ENCODE measurements at regions not wholly inside any gene's neighbourhood (a gene's known extent, or its start where the extent isn't known, plus 50 kb on each side); places are given as distances from the start of the nearest gene placed in this dataset.
A peak's percentile ranks its signal among the peaks of the same experiment; 100 is the strongest.

DNA sequence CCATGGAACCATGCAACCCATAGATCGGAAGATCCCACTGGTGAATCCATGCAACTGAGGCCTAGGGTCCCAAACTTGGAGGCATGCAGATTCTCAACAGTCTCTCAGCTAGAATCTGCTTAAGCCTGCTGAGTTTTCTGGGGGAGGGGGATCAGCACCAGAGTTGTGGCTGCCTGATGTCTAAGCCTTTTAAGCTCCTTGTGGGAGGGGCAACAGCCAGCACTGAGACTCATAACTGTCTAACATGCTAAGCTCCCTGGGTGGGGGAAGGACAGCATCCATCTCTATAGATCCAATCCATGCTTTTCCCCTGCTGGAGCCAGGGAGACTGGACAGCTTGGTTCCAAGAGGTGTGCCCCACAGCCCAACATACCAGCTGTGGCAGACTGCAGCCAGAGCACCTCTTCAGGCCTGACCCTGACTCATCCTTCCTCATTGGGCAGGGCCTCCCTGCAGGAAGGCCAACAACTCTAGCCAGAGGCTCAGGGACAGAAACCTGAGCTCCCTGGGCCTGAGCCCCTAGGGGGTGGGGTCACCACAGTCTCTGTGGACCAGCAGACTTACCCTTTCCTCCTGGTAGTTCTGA lies 300.1 kb upstream of the SLC7A11 start:
- WGBS, 2 experiments (ENCODE audit: low coverage in 1 of 2, low lambda C conversion rate in 2 of 2, missing lambda C conversion rate in 2 of 2) = 93 to 100% methylated on average over 1 of the region's 1 CpG
- Histone ChIP-seq H3K4me2 (ENCODE audit: unreplicated experiment) (no peak overlapping the region), H2AFZ (no peak overlapping the region), H3K27me3 (replicated peaks; ENCODE audit: insufficient read depth) (no peaks in the 10 kb centered on the region), H3K9me3 (ENCODE audit: low read depth) (no peaks in the 10 kb centered on the region), H3F3A (ENCODE audit: insufficient read depth) (no peaks in the 10 kb centered on the region), H3K79me2 (ENCODE audit: insufficient read depth) (no peaks in the 10 kb centered on the region), H3K27ac (no peak overlapping the region), H3K36me3 (ENCODE audit: low read depth) (no peaks in the 10 kb centered on the region), H3K4me1 (ENCODE audit: insufficient read depth) (no peaks in the 10 kb centered on the region), H4K20me1 (ENCODE audit: insufficient read depth) (no peaks in the 10 kb centered on the region), H3K9ac (no peak overlapping the region), H3K4me3 (no peak overlapping the region), H3K9me2 (ENCODE audit: insufficient read depth) (no peaks in the 10 kb centered on the region)
- in situ Hi-C loops (cut with MboI) = no loop called here
- no peak for TF ChIP-seq EZH2 (IDR thresholded peaks at IDR 0.05; ENCODE audit: insufficient read depth, poor library complexity, severe bottlenecking)
- no peak for TF ChIP-seq EZH2phosphoT487 (IDR thresholded peaks at IDR 0.05; ENCODE audit: insufficient read depth, low read depth)
- peak; percentile 45 for DNase-seq

DNA sequence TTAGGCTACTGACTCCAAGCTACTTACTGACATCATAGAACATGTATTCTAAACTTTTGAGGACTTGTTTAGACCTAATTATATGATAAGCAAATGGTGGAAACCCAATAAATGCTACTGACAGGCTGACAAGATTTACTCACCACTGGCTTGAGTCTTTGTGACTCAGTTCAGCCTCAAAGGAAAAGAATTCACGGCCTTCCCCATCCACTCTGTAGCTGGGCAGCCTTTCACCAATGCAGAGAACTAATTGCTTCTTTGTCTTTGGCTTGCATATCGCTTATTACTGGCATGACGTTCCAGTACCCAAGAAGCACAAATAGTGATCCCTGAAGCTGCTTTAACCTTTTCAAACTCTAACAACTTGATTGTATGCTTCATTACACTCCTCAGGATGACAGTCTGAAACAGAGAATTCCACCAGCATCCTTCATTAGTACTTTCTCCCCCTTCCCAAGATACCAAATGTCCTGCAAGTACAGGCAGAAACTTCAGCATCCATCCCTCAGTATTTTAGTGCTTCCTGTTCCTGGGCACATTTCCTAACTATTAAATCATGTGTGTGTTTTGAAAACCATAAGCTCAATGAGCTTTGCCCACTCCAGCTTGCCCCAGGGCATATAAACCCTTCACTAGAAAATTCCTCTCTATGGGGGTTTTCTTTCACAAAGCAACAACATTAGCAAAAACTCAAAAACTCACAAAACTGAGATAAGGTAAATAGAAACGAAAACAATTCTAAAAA lies 298.1 kb upstream of the SLC7A11 start:
- no peak overlapping the region for H3K4me3 ChIP-seq
- no peaks in the 10 kb centered on the region for H3K9me3 ChIP-seq (ENCODE audit: low read depth)
- H3K36me3 ChIP-seq (ENCODE audit: low read depth) = no peaks in the 10 kb centered on the region
- H3K4me2 ChIP-seq (ENCODE audit: unreplicated experiment) = peak overlapping the region; percentile 33
- H3K27me3 ChIP-seq (replicated peaks; ENCODE audit: insufficient read depth) = no peaks in the 10 kb centered on the region
- H3K9me2 ChIP-seq (ENCODE audit: insufficient read depth) = no peaks in the 10 kb centered on the region
- H2AFZ ChIP-seq = 0 out of 2 replicates have a peak overlapping the region, but pooled peaks have one; percentile 11
- H4K20me1 ChIP-seq (ENCODE audit: insufficient read depth) = no peaks in the 10 kb centered on the region
- H3K79me2 ChIP-seq (ENCODE audit: insufficient read depth) = no peaks in the 10 kb centered on the region
- in situ Hi-C loops (cut with MboI) = no loop called here
- no peak overlapping the region for H3K9ac ChIP-seq
- 38 to 49% methylated on average over 4 of the region's 4 CpGs for WGBS, 2 experiments (ENCODE audit: low coverage in 1 of 2, low lambda C conversion rate in 2 of 2, missing lambda C conversion rate in 2 of 2)
- TF ChIP-seq EZH2phosphoT487 (IDR thresholded peaks at IDR 0.05; ENCODE audit: insufficient read depth, low read depth) (no peak), EZH2 (IDR thresholded peaks at IDR 0.05; ENCODE audit: insufficient read depth, poor library complexity, severe bottlenecking) (no peak)
- H3K27ac ChIP-seq = no peak overlapping the region
- no peaks in the 10 kb centered on the region for H3F3A ChIP-seq (ENCODE audit: insufficient read depth)
- DNase-seq = peak; percentile 58
- H3K4me1 ChIP-seq (ENCODE audit: insufficient read depth) = no peaks in the 10 kb centered on the region

DNA sequence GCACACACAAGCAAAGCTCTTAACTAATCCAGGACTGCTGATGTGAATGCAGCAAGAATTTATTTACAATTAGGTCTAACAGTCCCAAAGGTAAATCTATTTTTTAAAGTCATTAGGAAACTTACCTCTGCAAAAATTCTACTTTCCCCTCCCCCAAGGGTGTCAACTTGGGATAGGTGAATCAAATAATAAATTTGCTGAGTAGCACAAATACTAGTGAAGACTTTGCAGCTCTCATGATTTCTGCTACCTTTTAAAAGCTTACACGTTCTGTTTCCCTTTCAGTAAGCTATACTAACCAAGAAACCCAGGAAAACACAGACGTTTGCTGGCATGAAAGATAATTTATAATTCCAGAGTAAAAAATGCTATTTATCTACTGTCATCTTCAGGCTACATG lies 296.6 kb upstream of the SLC7A11 start:
- no peak overlapping the region for H2AFZ ChIP-seq
- WGBS, 2 experiments (ENCODE audit: low coverage in 1 of 2, low lambda C conversion rate in 2 of 2, missing lambda C conversion rate in 2 of 2) = 44 to 46% methylated on average over 2 of the region's 2 CpGs
- H3K9me3 ChIP-seq (ENCODE audit: low read depth) = peaks cover 5% of the 10 kb centered on the region
- no peak for TF ChIP-seq EZH2phosphoT487 (IDR thresholded peaks at IDR 0.05; ENCODE audit: insufficient read depth, low read depth)
- no peak for TF ChIP-seq EZH2 (IDR thresholded peaks at IDR 0.05; ENCODE audit: insufficient read depth, poor library complexity, severe bottlenecking)
- H3K4me1 ChIP-seq (ENCODE audit: insufficient read depth) = no peaks in the 10 kb centered on the region
- in situ Hi-C loops (cut with MboI) = no loop called here
- no peaks in the 10 kb centered on the region for H3K36me3 ChIP-seq (ENCODE audit: low read depth)
- no peak overlapping the region for H3K9ac ChIP-seq
- no peaks in the 10 kb centered on the region for H3F3A ChIP-seq (ENCODE audit: insufficient read depth)
- H3K4me3 ChIP-seq = no peak overlapping the region
- no peaks in the 10 kb centered on the region for H4K20me1 ChIP-seq (ENCODE audit: insufficient read depth)
- H3K9me2 ChIP-seq (ENCODE audit: insufficient read depth) = no peaks in the 10 kb centered on the region
- no peak for DNase-seq
- no peak overlapping the region for H3K27ac ChIP-seq
- H3K4me2 ChIP-seq (ENCODE audit: unreplicated experiment) = no peak overlapping the region
- no peaks in the 10 kb centered on the region for H3K79me2 ChIP-seq (ENCODE audit: insufficient read depth)
- no peaks in the 10 kb centered on the region for H3K27me3 ChIP-seq (replicated peaks; ENCODE audit: insufficient read depth)

DNA sequence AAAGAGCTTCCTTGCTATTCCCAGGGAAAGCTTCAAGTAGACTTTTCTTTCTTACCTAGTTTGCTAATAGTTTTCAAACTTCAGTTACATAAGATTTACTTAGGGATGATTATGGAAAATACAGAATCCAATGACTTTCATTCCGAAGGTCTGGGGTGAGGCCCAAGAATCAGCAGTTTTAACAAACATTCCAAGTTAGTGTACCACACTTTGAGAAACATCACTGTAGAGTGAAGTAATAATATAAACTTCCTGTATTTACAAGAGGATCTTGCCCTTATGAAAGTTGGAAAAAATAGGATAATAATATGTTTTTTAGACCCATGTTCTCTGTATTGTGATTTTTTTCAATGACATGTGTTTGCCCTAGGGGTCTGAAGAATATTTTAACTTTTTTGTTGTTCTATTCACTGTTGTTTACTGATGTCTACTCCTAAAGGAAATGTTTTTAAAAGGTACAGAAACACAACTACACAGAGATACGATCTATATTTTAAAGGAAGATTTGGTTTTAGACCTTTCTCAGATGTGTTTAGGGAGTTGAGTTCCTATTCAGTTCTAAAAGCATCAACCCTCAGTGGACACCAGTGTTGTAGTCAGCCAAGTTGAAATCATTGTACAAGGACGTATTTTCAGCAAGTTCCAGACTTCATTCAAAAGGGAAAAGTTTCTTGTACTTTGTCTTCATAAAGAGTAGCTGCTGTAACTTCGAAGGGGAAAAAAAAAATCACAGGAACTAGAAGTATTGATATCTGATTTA lies 295.8 kb upstream of the SLC7A11 start:
- no peak for DNase-seq
- no peaks in the 10 kb centered on the region for H3K36me3 ChIP-seq (ENCODE audit: low read depth)
- no peaks in the 10 kb centered on the region for H3K27me3 ChIP-seq (replicated peaks; ENCODE audit: insufficient read depth)
- no peak overlapping the region for H2AFZ ChIP-seq
- in situ Hi-C loops (cut with MboI) = no loop called here
- no peaks in the 10 kb centered on the region for H3K9me2 ChIP-seq (ENCODE audit: insufficient read depth)
- H3K9me3 ChIP-seq (ENCODE audit: low read depth) = peaks cover 11% of the 10 kb centered on the region
- no peaks in the 10 kb centered on the region for H3K79me2 ChIP-seq (ENCODE audit: insufficient read depth)
- no peaks in the 10 kb centered on the region for H3K4me1 ChIP-seq (ENCODE audit: insufficient read depth)
- H3K9ac ChIP-seq = no peak overlapping the region
- no peak overlapping the region for H3K4me3 ChIP-seq
- no peaks in the 10 kb centered on the region for H4K20me1 ChIP-seq (ENCODE audit: insufficient read depth)
- H3F3A ChIP-seq (ENCODE audit: insufficient read depth) = no peaks in the 10 kb centered on the region
- TF ChIP-seq EZH2phosphoT487 (IDR thresholded peaks at IDR 0.05; ENCODE audit: insufficient read depth, low read depth) (no peak), EZH2 (IDR thresholded peaks at IDR 0.05; ENCODE audit: insufficient read depth, poor library complexity, severe bottlenecking) (no peak)
- no peak overlapping the region for H3K4me2 ChIP-seq (ENCODE audit: unreplicated experiment)
- WGBS, 2 experiments (ENCODE audit: low coverage in 1 of 2, low lambda C conversion rate in 2 of 2, missing lambda C conversion rate in 2 of 2) = 51 to 57% methylated on average over 4 of the region's 4 CpGs
- H3K27ac ChIP-seq = no peak overlapping the region

All from GM23248 (cell line).